ENCODE measurements at regions not wholly inside any gene's neighbourhood (a gene's known extent, or its start where the extent isn't known, plus 50 kb on each side); places are given as distances from the start of the nearest gene placed in this dataset.
"Not testable (repeated sequence)": the region's sequence is repeated elsewhere in the genome, so short reads cannot be mapped to it uniquely, and the experiment has no call there.

- no peak for DNase-seq (ENCODE audit: low read depth in 3 of 3)
Observed at GRCh38 chr2:180927030-180927686, 53.2 kb upstream of the UBE2E3 start.

- no peak for DNase-seq (ENCODE audit: low read depth in 3 of 3)
Observed at GRCh38 chr2:180925700-180926099, 54.7 kb upstream of the UBE2E3 start.

GRCh38 chr2:180924063-180924462 is 56.3 kb upstream of the UBE2E3 start:
- no peak for DNase-seq (ENCODE audit: low read depth in 3 of 3)

- no peak for DNase-seq (ENCODE audit: low read depth in 3 of 3)
Observed at GRCh38 chr2:180910831-180911665, 69.4 kb upstream of the UBE2E3 start.

GRCh38 chr2:180907731-180908130 is 72.7 kb upstream of the UBE2E3 start:
- no peak for DNase-seq (ENCODE audit: low read depth in 3 of 3)

- DNase-seq (ENCODE audit: low read depth in 3 of 3): no peak
Observed at GRCh38 chr2:180905461-180905860, 74.9 kb upstream of the UBE2E3 start.

GRCh38 chr2:180905002-180905401 is 75.4 kb upstream of the UBE2E3 start:
- no peak for DNase-seq (ENCODE audit: low read depth in 3 of 3)

GRCh38 chr2:180901331-180901730 is 79.1 kb upstream of the UBE2E3 start:
- DNase-seq (ENCODE audit: low read depth in 3 of 3): no peak

- DNase-seq (ENCODE audit: low read depth in 3 of 3): no peak
Observed at GRCh38 chr2:180893752-180894151, 86.7 kb upstream of the UBE2E3 start.

- DNase-seq (ENCODE audit: low read depth in 3 of 3): no peak
Observed at GRCh38 chr2:180892091-180892490, 88.3 kb upstream of the UBE2E3 start.

GRCh38 chr2:180891360-180891759 is 89.0 kb upstream of the UBE2E3 start:
- DNase-seq (ENCODE audit: low read depth in 3 of 3): no peak

GRCh38 chr2:180890781-180891180 is 89.6 kb upstream of the UBE2E3 start:
- DNase-seq (ENCODE audit: low read depth in 3 of 3): no peak

- DNase-seq (ENCODE audit: low read depth in 3 of 3): no peak
Observed at GRCh38 chr2:180882959-180883358, 97.4 kb upstream of the UBE2E3 start.

GRCh38 chr2:180876506-180876905 is 103.9 kb upstream of the UBE2E3 start:
- no peak for DNase-seq (ENCODE audit: low read depth in 3 of 3)

GRCh38 chr2:180873219-180873618 is 107.2 kb upstream of the UBE2E3 start:
- DNase-seq (ENCODE audit: low read depth in 3 of 3): no peak

- not testable (repeated sequence) for DNase-seq (ENCODE audit: low read depth in 3 of 3)
Observed at GRCh38 chr2:180872781-180873180, 107.6 kb upstream of the UBE2E3 start.

- no peak for DNase-seq (ENCODE audit: low read depth in 3 of 3)
Observed at GRCh38 chr2:180872255-180872654, 108.2 kb upstream of the UBE2E3 start.

- DNase-seq (ENCODE audit: low read depth in 3 of 3): no peak
Observed at GRCh38 chr2:180871649-180872048, 108.8 kb upstream of the UBE2E3 start.

GRCh38 chr2:180849851-180850250 is 130.6 kb upstream of the UBE2E3 start:
- DNase-seq (ENCODE audit: low read depth in 3 of 3): no peak

- no peak for DNase-seq (ENCODE audit: low read depth in 3 of 3)
Observed at GRCh38 chr2:180848393-180848792, 132.0 kb upstream of the UBE2E3 start.

- no peak for DNase-seq (ENCODE audit: low read depth in 3 of 3)
Observed at GRCh38 chr2:180846756-180847472, 133.5 kb upstream of the UBE2E3 start.

GRCh38 chr2:180842461-180842860 is 137.9 kb upstream of the UBE2E3 start:
- no peak for DNase-seq (ENCODE audit: low read depth in 3 of 3)

GRCh38 chr2:180840641-180841040 is 139.8 kb upstream of the UBE2E3 start:
- DNase-seq (ENCODE audit: low read depth in 3 of 3): no peak

Data from stimulated activated CD4-positive, alpha-beta T cell treated with anti-CD3 and anti-CD28 coated beads, TNF-alpha, amount 100 ng/mL, for 48 hours (primary cell).